SK-N-SH treated with all-trans-retinoic acid at 6 μM for 48 hours (cell line): ENCODE measurements at regions not wholly inside any gene's neighbourhood (a gene's known extent, or its start where the extent isn't known, plus 50 kb on each side); places are given as distances from the start of the nearest gene placed in this dataset.

ENCODE experiments used
- ATAC-seq: fragments of 200-7000 bp; cut with Tn5 transposase; 3 replicates; pipeline ENCODE4 v1.9.1; 2020; ENCODE audit warnings: mild to moderate bottlenecking, moderate library complexity
- BACH2 ChIP-seq: fragments of 250-450 bp; sonication (Bioruptor Pico); IDR thresholded peaks from 2 replicates; pipeline ENCODE4 v1.9.0; 2021; ENCODE audit warnings: mild to moderate bottlenecking, borderline replicate concordance
- CREB5 ChIP-seq: fragments of 250-450 bp; sonication (Bioruptor Pico); IDR thresholded peaks from 2 replicates; pipeline ENCODE4 v1.5.1; 2020; ENCODE audit warnings: low read depth, mild to moderate bottlenecking, moderate library complexity
- CSDC2 ChIP-seq: fragments of 250-450 bp; sonication (Bioruptor Pico); IDR thresholded peaks from 2 replicates; pipeline ENCODE4 v1.5.0; 2020; ENCODE audit warnings: mild to moderate bottlenecking, moderate library complexity
- CSRNP3 ChIP-seq: fragments of 250-450 bp; sonication (Bioruptor Pico); IDR thresholded peaks from 2 replicates; pipeline ENCODE4 v1.5.1; 2021; ENCODE audit warnings: mild to moderate bottlenecking, moderate library complexity
- ESRRG ChIP-seq: fragments of 250-450 bp; sonication (Bioruptor Pico); IDR thresholded peaks from 2 replicates; pipeline ENCODE4 v1.6.1; 2021; ENCODE audit warnings: mild to moderate bottlenecking
- GLIS3 ChIP-seq: fragments of 250-450 bp; sonication (Bioruptor Pico); IDR thresholded peaks from 2 replicates; pipeline ENCODE4 v1.5.0; 2020; ENCODE audit warnings: mild to moderate bottlenecking, moderate library complexity
- ISL1 ChIP-seq: fragments of 250-450 bp; sonication (Bioruptor Pico); IDR thresholded peaks from 2 replicates; pipeline ENCODE4 v2.1.2; 2022; ENCODE audit warnings: mild to moderate bottlenecking, moderate library complexity
- OSR1 ChIP-seq: fragments of 250-450 bp; sonication (Bioruptor Pico); IDR thresholded peaks from 2 replicates; pipeline ENCODE4 v1.8.0; 2022; ENCODE audit warnings: moderate library complexity, mild to moderate bottlenecking, inconsistent platforms
- POU6F1 ChIP-seq: fragments of 250-450 bp; sonication (Bioruptor Pico); IDR thresholded peaks from 2 replicates; pipeline ENCODE4 v1.8.0; 2021; ENCODE audit warnings: low read depth, mild to moderate bottlenecking, moderate library complexity, borderline replicate concordance
- PPARA ChIP-seq: fragments of 250-450 bp; sonication (Bioruptor Pico); IDR thresholded peaks from 2 replicates; pipeline ENCODE4 v1.5.0; 2020; ENCODE audit warnings: mild to moderate bottlenecking, borderline replicate concordance
- RARB ChIP-seq: fragments of 250-450 bp; sonication (Bioruptor Pico); IDR thresholded peaks from 2 replicates; pipeline ENCODE4 v1.8.0; 2021; ENCODE audit warnings: mild to moderate bottlenecking, moderate library complexity
- TSHZ2 ChIP-seq: fragments of 250-450 bp; sonication (Bioruptor Pico); IDR thresholded peaks from 2 replicates; pipeline ENCODE4 v1.5.0; 2020; ENCODE audit warnings: mild to moderate bottlenecking, moderate library complexity
- ZC3H10 ChIP-seq: fragments of 250-450 bp; sonication (Bioruptor Pico); IDR thresholded peaks from 2 replicates; pipeline ENCODE4 v1.5.1; 2021; ENCODE audit warnings: mild to moderate bottlenecking, moderate library complexity
- ZFP3 ChIP-seq: fragments of 250-450 bp; sonication (Bioruptor Pico); IDR thresholded peaks from 2 replicates; pipeline ENCODE4 v1.5.0; 2020; ENCODE audit warnings: mild to moderate bottlenecking, moderate library complexity
- ZFP30 ChIP-seq: fragments of 450-650 bp; formaldehyde crosslinking; IDR thresholded peaks from 2 replicates; pipeline ENCODE4 v1.5.0; 2022; ENCODE audit warnings: mild to moderate bottlenecking, moderate library complexity
- ZNF565 ChIP-seq: fragments of 450-650 bp; formaldehyde crosslinking; conservative IDR thresholded peaks from 2 replicates; pipeline ENCODE4 v1.5.0; 2020; ENCODE audit warnings: low read depth, mild to moderate bottlenecking, moderate library complexity
- ZNF70 ChIP-seq: fragments of 450-650 bp; formaldehyde crosslinking; IDR thresholded peaks from 2 replicates; pipeline ENCODE4 v1.5.0; 2020; ENCODE audit warnings: mild to moderate bottlenecking, moderate library complexity
- ZNF8 ChIP-seq: fragments of 450-650 bp; formaldehyde crosslinking; IDR thresholded peaks from 2 replicates; pipeline ENCODE4 v1.5.0; 2020; ENCODE audit warnings: mild to moderate bottlenecking, moderate library complexity

GRCh38 chr9:4382722-4383317, 83.0 kb upstream of the GLIS3 start:
- TF ChIP-seq ZNF8 (CRISPR knock-in tag) (no peak), GLIS3 (CRISPR knock-in tag) (no peak), ZC3H10 (CRISPR knock-in tag) (no peak), CREB5 (no peak), ZNF70 (CRISPR knock-in tag) (no peak), ZFP3 (CRISPR knock-in tag) (no peak), BACH2 (CRISPR knock-in tag) (no peak), ISL1 (CRISPR knock-in tag) (no peak), CSDC2 (no peak), ZFP30 (CRISPR knock-in tag) (no peak), TSHZ2 (CRISPR knock-in tag) (no peak)

GRCh38 chr9:4381744-4382143, 81.9 kb upstream of the GLIS3 start:
- TF ChIP-seq OSR1 (CRISPR knock-in tag) (no peak), ESRRG (no peak), TSHZ2 (CRISPR knock-in tag) (no peak), RARB (CRISPR knock-in tag) (no peak), CREB5 (no peak), POU6F1 (no peak), ZNF8 (CRISPR knock-in tag) (no peak), ZNF70 (CRISPR knock-in tag) (no peak), ZNF565 (CRISPR knock-in tag) (no peak), ISL1 (CRISPR knock-in tag) (no peak), PPARA (no peak), ZFP30 (CRISPR knock-in tag) (no peak), CSRNP3 (no peak), ZFP3 (CRISPR knock-in tag) (no peak), BACH2 (CRISPR knock-in tag) (no peak)
- ATAC-seq: no peak

More at GRCh38 chr9:4382722-4383317, 83.0 kb upstream of the GLIS3 start:
- ATAC-seq: peak; percentile 65

GRCh38 chr9:4380406-4380805, 80.5 kb upstream of the GLIS3 start:
- ATAC-seq: no peak
- no peak for TF ChIP-seq ZNF70 (CRISPR knock-in tag)
